ENCODE measurements at regions not wholly inside any gene's neighbourhood (a gene's known extent, or its start where the extent isn't known, plus 50 kb on each side); places are given as distances from the start of the nearest gene placed in this dataset.
"Not testable (repeated sequence)": the region's sequence is repeated elsewhere in the genome, so short reads cannot be mapped to it uniquely, and the experiment has no call there.

DNA sequence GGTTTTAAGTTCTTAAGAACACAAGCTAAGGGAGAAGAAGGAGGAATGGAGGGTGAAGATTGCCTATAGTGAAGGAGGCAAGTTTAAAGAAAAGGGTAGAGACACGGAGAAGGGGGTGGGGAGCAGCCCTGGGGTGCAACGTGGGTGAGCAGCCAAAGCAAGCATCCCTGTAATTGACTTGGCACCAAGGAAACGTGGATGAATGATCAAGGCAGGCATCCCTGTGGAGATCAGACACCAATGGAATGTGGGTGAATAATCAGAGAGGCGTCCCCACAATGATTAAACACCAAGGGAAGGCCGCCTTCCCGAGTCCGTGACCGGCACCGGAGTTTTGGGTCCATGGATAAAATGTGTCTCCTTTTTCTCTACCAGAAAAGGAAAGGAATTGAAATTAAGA lies 58.4 kb upstream of the CCDC90B start:
- TF ChIP-seq CTCF (IDR thresholded peaks at IDR 0.05); FOXJ3 (CRISPR knock-in tag; IDR thresholded peaks at IDR 0.05; ENCODE audit: borderline replicate concordance); CBFB (CRISPR knock-in tag; IDR thresholded peaks at IDR 0.05; ENCODE audit: low read depth): not testable (repeated sequence)

All from WTC11 (cell line).